ENCODE measurements at regions not wholly inside any gene's neighbourhood (a gene's known extent, or its start where the extent isn't known, plus 50 kb on each side); places are given as distances from the start of the nearest gene placed in this dataset.
A peak's percentile ranks its signal among the peaks of the same experiment; 100 is the strongest.

DNA sequence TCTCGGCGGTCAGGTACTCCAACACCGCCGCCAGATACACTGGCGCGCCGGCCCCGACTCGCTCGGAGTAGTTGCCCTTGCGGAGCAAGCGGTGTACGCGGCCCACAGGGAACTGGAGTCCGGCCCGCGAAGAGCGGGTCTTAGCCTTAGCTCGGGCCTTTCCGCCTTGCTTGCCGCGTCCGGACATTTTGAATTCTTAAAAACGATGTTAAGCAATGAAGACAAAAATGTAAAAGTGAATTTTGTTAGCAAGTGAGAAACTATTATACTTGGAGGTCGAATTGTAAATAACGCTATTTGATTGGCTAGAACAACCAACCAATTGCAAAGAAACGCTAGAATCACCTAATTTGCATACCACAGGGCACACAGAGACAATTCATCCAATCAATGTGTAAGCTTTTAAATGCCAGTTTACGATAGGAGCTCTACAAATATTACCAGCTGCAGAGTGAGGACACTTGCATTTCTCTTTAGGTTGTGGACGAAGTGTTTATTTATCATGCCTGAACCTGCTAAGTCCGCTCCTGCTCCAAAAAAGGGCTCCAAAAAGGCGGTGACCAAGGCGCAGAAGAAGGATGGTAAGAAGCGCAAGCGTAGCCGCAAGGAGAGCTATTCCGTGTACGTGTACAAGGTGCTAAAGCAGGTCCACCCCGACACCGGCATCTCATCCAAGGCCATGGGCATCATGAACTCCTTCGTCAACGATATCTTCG, 112.0 kb downstream of the HFE start:
- Mint-ChIP-seq H3K4me1 (peaks cover 72% of the 10 kb centered on the region), H3K27ac (peak overlapping the region; percentile 98 to 100), H3K9me3 (no peaks in the 10 kb centered on the region), H3K27me3 (no peaks in the 10 kb centered on the region), H3K4me3 (peak overlapping the region; percentile 80 to 92)
- ATAC-seq (peak; percentile 71), DNase-seq (peak; percentile 89 to 90)

DNA sequence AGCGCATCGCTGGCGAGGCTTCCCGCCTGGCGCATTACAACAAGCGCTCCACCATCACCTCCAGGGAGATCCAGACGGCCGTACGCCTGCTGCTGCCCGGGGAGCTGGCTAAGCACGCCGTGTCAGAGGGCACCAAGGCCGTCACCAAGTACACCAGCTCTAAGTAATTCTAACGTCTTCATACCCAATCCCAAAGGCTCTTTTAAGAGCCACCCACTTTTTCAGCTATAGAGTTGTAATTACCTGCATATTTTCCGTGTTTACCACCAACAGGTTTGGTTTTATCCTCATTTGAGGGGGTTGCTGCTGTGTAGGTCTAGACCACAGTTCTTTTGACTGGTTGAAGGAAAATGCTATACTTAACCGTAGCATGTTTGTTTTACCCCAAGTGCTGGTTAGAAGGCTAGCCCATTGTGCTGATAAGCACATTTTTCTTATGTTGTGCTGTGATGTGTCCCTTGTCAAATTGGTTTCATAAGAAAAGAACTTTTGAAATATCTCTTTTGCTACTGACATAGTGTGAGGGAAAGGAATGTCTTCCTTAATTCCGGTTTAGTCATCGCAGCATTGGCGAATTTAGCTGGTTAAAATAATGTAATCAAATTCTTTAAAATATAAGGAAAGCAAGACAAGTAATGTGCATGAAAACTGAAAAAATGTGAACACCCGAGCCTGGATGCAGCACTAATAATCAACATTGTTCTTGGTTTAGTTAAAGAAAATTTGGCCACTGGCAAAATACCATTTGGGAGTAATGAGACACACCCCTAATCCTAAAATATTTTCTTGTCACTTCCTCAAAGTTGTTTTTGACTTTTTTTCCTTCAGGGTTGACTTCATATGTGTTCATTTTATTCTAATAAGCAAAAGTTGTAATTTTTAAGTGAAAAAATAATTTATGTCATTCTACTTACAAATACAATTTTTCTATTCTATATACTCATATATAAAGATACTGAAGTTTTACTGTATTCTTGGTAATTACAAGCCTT, 112.8 kb downstream of the HFE start:
- Mint-ChIP-seq H3K27me3 (no peaks in the 10 kb centered on the region), H3K27ac (peak overlapping the region; percentile 98 to 100), H3K4me3 (peak overlapping the region; percentile 80 to 92), H3K9me3 (no peaks in the 10 kb centered on the region), H3K4me1 (peaks cover 72% of the 10 kb centered on the region)
- ATAC-seq = peak; percentile 21
- peak in 1 of 2 donors; percentile 91 for DNase-seq

DNA sequence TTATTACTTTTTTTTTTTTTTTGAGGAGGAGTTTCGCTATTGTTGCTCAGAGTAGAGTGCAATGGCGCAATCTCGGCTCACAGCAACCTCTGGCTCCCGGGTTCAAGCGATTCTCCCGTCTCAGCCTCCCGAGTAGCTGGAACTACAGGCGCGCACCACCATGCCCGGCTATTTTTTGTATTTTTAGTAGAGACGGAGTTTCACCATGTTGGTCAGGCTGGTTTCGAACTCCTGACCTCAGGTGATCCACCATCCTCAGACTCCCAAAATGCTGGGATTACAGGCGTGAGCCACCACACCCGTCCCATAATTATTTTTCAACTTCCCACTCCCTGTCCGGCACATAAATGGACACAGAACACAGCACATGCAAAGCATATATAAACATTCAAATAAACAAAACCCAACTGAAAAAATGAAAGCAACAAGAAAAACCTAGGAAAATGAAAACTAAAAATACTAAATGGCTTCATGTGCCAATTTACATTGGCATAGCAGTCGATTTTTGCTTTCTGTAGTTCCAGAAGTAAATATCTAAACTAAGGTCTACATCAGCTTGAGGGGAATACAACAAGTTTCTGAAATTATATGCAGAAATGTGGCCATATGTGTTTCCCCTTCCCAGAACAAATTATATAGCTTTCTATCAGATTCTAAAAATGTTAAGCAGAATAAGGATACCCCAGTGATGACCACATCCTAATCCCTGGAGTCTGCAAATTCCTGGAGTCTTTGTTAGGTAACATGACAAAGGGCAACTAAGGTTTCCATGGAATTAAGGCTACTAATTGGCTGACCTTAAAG, 113.9 kb downstream of the HFE start:
- H3K9me3 Mint-ChIP-seq = no peaks in the 10 kb centered on the region
- H3K4me3 Mint-ChIP-seq = peak overlapping the region; percentile 47 to 70
- no peaks in the 10 kb centered on the region for H3K27me3 Mint-ChIP-seq
- DNase-seq (no peak), ATAC-seq (no peak)
- peak overlapping the region; percentile 65 to 89 for H3K27ac Mint-ChIP-seq
- peaks cover 62% of the 10 kb centered on the region for H3K4me1 Mint-ChIP-seq

DNA sequence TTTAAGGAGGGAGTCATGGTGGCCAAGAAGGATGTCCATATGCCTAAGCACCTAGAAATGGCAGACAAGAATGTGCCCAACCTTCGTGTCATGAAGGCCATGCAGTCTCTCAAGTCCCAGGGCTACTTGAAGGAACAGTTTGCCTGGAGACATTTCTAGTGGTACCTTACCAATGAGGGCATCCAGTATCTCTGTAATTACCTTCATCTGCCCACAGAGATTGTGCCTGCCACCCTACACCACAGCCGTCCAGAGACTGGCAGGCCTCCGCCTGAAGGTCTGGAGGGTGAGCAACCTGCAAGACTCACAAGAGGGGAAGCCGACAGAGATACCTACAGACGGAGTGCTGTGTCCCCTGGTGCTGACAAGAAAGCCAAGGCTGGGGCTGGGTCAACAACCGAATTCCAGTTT, 115.0 kb downstream of the HFE start:
- no peak overlapping the region for H3K27ac Mint-ChIP-seq
- no peaks in the 10 kb centered on the region for H3K9me3 Mint-ChIP-seq
- H3K27me3 Mint-ChIP-seq = no peaks in the 10 kb centered on the region
- no peak overlapping the region for H3K4me3 Mint-ChIP-seq
- H3K4me1 Mint-ChIP-seq = peaks cover 58% of the 10 kb centered on the region
- no peak for DNase-seq
- no peak for ATAC-seq

DNA sequence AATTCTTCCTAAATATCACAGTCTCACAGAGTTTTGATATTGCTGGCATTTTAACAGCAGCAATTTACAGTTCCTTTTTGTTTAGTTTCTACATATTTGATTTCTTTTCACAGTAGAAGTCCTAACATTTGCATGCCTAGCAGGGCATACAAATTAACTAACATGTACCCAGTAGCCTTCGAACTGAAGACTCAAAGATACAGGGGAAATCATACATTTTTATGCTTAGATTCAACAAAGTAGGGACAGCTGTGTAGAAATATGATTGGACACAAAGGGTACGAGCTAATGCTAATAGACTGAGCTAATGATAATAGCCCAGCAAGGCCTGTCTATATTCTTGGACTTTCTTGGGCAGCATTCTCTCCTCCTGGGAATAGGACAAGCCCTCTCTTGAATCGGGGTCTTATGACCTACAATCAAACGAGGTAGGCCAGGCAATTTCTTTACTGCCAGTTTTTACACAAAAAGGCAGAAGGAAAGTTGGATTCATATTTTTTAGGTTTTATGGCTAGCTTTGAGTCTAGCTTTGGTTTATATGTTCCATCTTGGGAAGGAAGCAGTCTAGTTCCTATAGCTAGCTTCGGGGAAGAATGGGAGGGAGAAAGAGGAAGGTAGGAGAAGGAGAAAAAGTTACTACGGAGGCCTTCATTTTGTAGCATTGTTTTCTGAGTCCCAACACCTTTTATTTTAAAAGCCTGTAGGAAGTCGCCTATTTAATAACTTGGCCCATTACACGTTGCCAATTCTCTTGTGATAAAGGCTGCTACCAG, 115.8 kb downstream of the HFE start:
- Mint-ChIP-seq H3K27me3 (no peaks in the 10 kb centered on the region), H3K27ac (peak overlapping the region; percentile 35 to 88)
- no peak for ATAC-seq

DNA sequence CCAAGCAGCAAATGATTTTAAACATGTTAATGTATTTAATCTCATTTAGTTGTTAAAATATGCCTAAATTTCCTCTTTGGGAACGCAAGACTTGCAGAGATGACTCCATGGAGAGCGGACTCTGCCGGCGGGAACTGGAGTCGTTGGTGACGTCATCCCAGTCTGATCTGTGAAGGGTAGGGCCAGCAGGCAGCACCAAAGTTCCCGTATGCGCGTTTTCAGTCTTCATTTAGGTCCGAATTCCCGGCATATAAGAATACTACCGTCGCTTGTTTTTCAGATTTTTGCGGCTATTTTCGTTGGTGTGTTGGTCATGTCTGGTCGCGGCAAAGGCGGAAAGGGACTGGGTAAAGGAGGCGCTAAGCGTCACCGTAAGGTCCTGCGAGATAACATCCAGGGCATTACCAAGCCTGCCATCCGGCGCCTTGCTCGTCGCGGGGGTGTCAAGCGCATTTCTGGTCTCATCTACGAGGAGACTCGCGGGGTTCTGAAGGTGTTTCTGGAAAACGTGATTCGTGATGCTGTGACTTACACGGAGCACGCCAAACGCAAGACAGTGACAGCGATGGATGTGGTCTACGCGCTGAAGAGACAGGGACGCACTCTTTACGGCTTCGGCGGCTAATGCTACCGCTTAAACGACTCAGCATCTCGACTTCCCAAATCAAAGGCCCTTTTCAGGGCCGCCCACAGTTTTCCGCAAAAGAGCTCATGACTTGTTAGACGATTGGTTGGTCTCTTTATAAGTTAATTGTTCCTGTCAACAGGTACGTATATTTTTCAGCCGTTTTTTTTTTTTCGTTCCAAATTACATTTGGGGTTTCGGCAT, 117.3 kb downstream of the HFE start:
- Mint-ChIP-seq H3K4me3 (no peak overlapping the region), H3K9me3 (no peaks in the 10 kb centered on the region), H3K27ac (no peak overlapping the region), H3K27me3 (no peaks in the 10 kb centered on the region), H3K4me1 (peaks cover 39% of the 10 kb centered on the region)
- DNase-seq = peak; percentile 89 to 93
- ATAC-seq = peak; percentile 80

More for the DNA sequence above, 115.8 kb downstream of the HFE start:
- H3K9me3 Mint-ChIP-seq = no peaks in the 10 kb centered on the region
- no peak for DNase-seq
- peaks cover 54% of the 10 kb centered on the region for H3K4me1 Mint-ChIP-seq
- peak overlapping the region; percentile 21 to 56 for H3K4me3 Mint-ChIP-seq

DNA sequence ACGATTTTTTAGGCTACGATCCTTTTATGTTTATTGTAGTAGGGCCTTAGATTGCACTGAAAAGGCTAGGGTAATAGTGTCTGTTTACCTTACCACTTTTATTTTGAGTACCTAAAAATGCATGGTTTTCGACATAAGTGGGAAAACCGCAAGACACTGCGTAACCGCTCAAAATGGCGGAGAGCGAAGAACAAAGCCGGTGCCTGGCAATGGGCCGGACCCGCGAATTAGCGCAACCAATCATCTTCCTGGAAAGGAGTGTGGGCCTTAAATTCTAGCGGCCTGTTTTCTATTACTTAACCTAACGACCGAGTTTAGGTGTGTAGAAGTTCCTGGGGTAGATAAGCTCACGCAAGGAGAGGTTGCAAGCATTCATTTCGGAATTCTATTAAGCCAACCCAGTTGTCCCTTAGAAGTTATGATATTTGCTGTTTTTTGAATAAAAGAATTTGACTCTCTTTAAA, 118.0 kb downstream of the HFE start:
- Mint-ChIP-seq H3K27ac (no peak overlapping the region), H3K4me1 (peaks cover 32% of the 10 kb centered on the region), H3K9me3 (no peaks in the 10 kb centered on the region), H3K4me3 (no peak overlapping the region), H3K27me3 (no peaks in the 10 kb centered on the region)
- DNase-seq (peak; percentile 83 to 92), ATAC-seq (peak; percentile 70)

DNA sequence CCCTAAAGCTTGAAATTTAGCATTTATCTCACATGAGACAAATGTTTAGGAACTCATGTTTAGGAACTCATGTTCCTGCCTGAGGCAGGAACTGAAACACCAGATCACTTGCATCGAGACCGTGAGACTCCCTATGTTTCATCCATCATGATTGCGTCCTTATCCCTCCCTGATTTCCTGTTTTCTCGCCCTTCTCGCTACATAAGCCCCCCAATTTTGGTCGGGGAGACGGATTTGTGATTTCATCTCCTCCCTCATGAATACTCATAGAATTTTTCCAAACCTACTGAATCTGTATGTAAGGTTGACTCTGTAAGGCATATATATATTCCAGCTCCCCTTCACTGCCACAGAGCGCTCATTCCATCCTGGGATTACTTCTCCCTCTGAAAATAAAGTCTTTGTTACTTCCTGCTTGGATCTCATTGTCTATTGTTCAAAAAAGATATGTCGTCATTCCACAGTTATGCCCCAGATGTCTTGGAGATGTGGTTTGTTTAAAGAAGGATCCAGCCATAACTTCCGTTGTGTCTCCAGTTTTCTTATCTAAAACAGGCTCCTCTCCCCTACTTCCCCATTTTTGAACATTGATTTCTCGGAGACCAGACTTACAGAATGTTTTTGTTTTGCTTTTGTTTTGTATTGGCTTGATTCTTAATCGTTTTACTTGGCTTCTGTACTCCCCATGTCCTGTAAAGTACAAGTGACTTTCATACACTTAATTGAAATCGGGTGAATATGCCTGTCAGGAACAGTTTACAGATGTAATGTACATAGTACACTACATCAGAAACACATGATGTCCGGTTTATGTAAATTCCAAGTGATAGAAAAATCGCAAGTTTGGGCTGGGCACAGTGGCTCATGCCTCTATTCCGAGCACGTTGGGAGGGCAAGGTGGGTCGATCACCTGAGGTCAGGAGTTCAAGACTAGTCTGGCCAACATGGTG, 118.7 kb downstream of the HFE start:
- Mint-ChIP-seq H3K27ac (no peak overlapping the region), H3K4me3 (no peak overlapping the region), H3K27me3 (no peaks in the 10 kb centered on the region), H3K4me1 (peaks cover 30% of the 10 kb centered on the region), H3K9me3 (no peaks in the 10 kb centered on the region)
- no peak for DNase-seq
- ATAC-seq = no peak

DNA sequence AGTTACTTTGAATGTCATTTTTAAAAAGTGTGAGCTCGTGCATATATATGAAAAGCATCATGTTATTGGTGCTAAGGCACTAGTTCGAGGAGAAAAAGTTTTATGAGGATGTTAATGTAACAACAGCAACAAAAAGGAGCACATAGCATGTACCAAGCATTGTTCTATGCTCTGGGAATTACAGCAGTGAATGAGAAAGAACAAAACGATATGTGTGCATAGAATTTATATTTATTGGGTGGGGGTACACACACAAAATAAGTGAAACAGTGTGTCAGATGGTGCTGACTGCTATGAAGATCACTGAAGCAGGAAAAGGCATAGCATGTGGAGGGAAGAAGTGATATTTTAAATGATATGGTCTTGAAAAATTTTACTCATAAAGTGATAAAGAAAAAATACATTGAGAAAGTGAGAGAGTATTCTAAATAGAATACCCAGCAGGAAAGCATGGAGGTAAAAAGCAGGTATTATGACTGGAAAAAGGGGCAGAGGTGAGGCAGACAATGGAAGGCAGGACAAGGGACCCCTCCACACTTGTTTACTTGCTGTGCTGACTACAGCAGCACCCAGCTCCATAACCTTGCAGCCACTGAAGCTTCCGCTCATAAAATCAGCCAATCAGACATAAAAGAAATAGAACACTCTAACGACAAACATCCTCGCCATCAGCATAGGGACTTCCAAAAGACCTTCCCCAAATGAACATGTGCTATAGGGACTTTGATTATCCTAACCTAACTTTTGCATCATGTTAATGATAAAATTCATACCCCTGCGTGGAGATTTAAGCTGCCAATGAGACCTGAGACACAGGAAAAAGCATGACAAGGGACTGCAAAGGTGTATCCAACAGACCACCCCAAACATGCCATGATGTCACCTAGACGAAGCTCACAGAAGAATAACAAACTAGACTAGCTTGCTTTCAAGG, 119.9 kb downstream of the HFE start:
- ATAC-seq = no peak
- no peak overlapping the region for H3K27ac Mint-ChIP-seq
- H3K9me3 Mint-ChIP-seq = no peaks in the 10 kb centered on the region
- peaks cover 22% of the 10 kb centered on the region for H3K4me1 Mint-ChIP-seq
- DNase-seq = no peak
- H3K4me3 Mint-ChIP-seq = no peak overlapping the region
- no peaks in the 10 kb centered on the region for H3K27me3 Mint-ChIP-seq

DNA sequence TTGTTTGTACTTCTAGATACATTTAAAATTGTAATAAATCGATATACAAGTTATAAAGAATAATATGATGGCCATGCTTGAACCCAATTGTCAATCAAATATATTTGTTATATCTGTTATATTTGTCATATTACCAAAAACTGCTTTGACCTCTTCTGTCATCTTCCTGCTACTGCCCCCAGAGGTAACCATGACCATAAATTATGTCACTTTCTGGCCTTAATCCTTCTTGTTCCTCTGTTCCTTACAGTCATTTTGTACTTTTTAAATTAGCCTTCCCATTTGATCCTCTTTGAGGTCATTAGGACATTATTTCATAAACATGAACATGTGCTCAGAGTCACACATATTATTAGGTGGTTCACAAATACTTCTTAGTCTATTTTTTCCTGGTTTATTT, 124.7 kb downstream of the HFE start:
- Mint-ChIP-seq H3K4me3 (no peak overlapping the region), H3K9me3 (no peaks in the 10 kb centered on the region), H3K27me3 (no peaks in the 10 kb centered on the region), H3K4me1 (peaks cover 4% of the 10 kb centered on the region), H3K27ac (peak overlapping the region in 1 of 2 donors; percentile 75)
- ATAC-seq (no peak), DNase-seq (no peak)

DNA sequence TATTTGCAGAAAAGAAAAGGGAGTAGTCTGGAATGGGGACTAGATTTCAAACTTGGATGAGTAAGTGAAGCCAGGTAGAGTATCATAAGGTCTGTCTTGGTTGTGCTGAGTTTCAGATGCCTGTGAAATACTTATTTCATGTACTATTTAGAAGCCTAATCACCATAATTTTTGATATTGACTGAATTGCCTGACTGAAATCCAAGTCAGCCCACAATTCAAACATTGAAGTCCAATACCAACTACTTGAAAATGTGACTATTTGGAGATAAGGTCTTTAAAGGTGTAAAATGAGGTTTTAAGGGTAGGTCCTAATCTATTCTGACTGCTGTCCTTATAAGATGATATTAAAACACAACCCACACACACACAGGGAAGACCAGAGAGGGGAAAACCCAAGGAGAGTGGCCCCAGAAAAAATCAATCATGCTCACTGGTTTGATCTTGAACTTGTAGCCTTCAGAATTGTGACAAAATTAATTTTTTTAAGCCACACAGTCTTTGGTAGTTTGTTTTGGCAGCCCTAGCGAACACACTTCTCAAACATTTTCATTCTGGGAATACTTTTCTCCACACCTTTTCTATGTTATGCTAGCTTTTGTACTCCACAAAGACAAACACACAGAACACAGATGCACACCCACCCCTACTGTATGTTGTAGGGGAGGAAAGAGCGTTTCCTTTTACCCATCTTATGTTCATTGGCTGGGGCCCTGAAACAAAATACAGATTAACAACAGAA, 126.3 kb downstream of the HFE start:
- Mint-ChIP-seq H3K27me3 (no peaks in the 10 kb centered on the region), H3K4me1 (peaks cover 4% of the 10 kb centered on the region), H3K9me3 (no peaks in the 10 kb centered on the region), H3K27ac (peak overlapping the region; percentile 42 to 57), H3K4me3 (no peak overlapping the region)
- DNase-seq = no peak
- no peak for ATAC-seq
